Endothelial cell of umbilical vein (primary cell): ENCODE measurements at regions not wholly inside any gene's neighbourhood (a gene's known extent, or its start where the extent isn't known, plus 50 kb on each side); places are given as distances from the start of the nearest gene placed in this dataset.

Source experiments
- MAX ChIP-seq: IDR thresholded peaks from 2 replicates; pipeline ENCODE4 v1.6.1; 2011; ENCODE audit not compliant: insufficient read depth, insufficient read length
- POLR2A ChIP-seq: IDR thresholded peaks from 2 replicates; pipeline ENCODE4 v1.6.1; 2012; ENCODE audit warnings: low read depth, mild to moderate bottlenecking, control low read depth, low read length

GRCh38 chr21:41633627-41634026, 125.7 kb upstream of the TMPRSS2 start:
- TF ChIP-seq MAX (no peak), POLR2A (no peak)
